Stimulated activated CD8-positive, alpha-beta memory T cell treated with anti-CD3 and anti-CD28 coated beads, Interleukin-15, amount 100 ng/mL, for 1 hour (primary cell): ENCODE measurements at regions not wholly inside any gene's neighbourhood (a gene's known extent, or its start where the extent isn't known, plus 50 kb on each side); places are given as distances from the start of the nearest gene placed in this dataset.

Source experiments
- DNase-seq: peaks from one replicate; pipeline ENCODE4 v3.0.0-alpha.2; 2020; ENCODE audit warnings: low read depth

DNA sequence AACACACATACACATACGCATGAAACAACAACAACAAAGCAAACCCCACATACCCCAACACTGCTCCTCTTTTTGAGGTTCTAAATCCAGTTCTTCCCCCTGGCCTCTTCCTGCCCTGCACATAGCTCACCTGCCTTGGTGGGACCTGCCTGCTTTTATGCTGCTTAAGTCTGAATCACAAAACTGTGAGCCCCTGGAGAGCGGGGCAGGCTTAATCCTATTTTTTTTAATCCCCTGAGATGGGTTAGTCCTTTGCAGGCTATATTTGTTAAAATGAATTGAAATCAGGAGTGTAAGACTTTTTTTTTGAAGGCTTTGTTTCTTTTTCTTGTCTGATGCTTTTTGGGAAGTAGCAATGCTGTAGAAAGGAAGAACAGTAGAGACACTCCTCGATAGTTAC, 84.6 kb upstream of the MAX start:
- no peak for DNase-seq

DNA sequence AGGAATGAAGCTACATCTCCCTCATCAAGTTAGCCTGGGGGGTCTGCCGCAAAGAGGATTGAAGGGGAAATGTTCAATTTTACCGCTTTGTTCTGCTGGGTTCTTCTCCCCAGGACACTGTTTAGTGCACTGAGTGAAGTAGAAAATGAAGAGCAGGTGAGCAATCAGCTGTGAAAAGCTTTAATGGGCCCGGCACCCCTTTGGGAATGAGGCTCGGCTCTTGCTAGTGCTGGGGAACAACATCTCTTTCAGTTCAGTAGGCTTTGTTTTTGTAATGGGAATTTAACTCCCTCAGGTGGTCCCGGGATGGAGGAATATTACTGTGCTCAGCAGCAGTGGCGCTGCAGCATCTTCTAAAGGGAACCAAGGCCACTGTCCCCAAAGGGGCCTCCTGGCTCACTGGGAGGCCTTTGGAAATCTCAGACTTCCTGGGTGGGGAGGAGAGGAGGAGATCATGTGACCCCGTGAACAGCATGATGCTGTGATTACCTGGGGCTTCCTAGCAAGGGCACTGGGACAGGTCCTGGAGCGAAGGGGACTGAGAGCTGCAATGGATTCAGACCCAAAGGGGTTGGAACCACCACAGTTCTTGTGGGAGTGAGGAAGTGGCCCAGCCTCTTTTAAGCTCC, 85.2 kb upstream of the MAX start:
- DNase-seq: no peak

DNA sequence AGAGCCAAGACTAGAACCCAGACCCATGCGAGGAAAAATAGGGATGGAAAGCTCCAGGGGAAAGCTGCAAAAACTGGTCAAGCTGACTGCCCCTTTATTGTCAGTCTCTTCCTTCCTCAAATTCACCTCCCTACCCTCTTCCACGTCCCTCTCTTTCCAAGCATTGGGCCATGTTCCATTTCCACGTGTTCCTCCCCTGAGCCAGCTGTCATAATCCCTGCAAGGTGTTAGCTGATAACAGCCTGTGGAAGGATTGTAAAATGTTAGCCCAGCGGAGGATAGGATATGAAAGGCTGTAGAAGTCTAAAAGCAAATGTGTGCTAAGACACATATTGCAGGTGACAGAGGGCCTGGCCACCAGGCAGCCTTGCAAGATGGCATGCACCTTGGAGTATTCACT, 88.0 kb upstream of the MAX start:
- DNase-seq: no peak

DNA sequence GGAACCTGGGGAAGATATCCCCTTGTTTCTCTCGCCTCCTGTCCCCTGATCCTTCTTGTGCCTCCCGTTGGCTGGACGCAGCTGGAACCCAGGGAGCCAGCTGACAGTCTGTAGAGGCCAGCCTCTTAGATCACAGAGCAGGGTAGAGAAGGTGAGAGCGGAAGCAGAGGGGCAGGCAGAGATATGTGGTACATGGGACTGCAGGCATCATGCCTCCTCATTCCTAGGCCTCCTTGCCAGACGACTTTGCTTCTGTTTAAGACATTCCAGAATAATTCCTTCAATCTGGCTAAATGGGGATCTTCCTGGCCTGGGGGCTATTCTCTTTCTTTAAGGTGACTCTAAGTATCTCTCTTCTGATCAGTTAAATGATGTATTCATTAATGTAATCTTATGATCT, 89.4 kb upstream of the MAX start:
- DNase-seq: no peak

DNA sequence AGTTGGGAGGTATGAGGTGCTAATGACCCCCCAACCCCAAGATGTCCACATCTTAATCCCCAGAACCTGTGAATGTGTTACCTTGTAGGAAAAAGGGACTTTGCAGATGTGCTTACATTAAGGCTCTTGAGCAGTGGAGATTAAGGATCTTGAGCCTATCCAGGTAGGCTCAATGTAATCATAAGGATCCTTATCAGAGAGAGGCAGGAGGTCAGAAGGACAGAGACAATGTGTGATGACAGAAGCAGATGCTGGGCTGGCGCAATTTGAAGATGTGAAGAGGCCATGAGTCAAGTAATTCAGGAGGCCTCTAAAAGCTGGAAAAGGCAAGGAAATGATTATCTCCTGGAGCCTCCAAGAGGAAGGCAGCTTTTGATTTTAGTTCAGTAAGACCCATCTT, 90.4 kb upstream of the MAX start:
- no peak for DNase-seq

DNA sequence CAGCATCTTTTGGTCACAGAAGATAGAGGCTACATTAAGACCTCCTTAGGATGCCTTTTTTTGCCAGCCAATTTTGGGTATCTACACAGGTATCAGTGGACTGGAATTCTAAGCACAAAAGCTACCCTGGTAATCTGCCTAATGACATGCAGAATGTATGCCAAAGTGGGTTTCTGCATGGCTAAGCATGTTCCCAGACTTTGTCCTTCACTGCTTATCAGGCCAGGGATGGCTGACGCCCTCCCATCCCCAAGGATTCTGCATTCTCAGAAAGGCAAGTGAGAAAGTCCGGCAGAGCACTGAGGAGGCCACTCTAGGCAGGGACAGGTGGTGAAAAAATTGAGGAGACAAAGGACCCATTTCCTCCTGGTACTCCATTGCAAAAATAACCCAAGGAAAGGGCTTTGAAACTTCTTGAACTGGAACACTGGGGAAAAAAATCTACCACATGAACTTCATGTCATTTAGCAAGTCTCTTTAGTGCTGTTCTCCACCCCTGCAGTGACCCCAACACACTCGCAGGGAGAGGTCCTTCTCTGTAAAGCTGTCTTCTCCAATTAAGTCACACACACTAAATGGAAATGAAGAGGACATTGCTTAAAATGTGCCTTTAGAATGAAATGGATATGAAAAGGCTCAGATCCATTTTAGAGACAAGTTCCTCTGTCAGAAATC, 91.7 kb upstream of the MAX start:
- no peak for DNase-seq

DNA sequence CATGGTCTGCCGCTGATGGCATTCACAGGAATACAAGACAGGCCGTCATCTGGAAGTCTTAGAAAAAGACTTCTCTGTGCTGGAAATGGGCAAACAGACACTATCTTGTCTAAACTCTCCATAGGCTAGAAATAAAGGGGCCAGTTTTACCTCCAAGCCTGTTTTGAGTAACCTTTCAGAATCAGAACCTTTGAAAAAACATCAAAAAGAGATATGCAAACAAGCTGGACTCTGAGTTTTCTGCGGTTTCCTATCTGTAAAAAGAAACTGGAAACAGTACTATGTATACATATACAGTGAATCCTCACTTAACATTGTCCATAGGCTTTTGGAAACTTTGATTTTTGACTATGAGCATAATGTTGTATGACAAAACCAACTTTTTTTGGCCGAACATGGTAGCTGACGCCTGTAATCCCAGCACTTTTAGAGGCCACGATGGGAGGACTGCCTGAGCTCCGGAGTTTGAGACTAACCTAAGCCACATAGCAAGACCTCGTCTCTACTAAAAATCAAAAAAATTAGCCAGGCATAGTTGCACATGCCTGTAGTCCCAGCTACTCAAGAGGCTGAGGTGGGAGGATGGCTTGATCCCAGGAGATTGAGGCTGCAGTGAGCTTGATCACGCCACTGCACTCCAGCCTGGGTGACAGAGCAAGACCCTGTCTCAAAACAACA, 92.9 kb upstream of the MAX start:
- no peak for DNase-seq

DNA sequence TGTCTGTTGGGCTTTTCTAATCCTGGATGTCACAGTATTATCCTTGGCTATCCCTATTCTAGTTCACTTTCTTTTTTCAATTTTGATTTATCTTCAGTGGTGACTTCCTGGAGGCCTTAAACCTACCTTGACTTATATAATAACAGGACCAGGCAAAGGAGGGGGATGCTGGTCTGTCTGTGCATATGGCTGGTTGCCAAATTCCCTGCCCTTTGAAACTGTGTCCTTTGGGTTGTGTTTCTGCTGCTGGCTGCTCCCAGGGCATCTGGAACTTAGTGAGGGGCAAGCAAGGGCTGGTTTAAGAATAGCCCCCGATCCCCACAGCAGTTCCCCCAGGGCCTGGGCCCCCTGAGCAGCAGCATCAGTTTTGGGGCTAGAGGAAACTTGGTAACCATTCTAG, 96.0 kb upstream of the MAX start:
- DNase-seq: no peak

DNA sequence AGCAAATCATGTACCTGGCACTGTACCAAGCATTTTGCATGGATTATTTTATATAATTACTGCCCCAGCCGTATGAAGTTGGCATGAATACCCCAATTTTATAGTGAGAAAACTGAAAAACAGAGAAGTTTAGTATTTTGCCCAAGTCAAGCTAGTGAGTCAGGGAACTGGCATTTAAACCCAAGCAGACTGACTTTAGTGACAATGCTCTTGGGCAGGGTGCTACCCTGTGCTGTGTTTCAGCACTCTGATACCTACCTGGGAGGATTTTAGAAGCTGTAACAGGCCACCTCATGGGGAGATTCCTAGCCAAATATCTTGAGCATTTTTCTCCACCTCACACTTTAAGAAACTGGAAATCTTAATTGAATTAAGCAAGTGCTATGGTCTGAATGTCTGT, 98.1 kb upstream of the MAX start:
- no peak for DNase-seq

DNA sequence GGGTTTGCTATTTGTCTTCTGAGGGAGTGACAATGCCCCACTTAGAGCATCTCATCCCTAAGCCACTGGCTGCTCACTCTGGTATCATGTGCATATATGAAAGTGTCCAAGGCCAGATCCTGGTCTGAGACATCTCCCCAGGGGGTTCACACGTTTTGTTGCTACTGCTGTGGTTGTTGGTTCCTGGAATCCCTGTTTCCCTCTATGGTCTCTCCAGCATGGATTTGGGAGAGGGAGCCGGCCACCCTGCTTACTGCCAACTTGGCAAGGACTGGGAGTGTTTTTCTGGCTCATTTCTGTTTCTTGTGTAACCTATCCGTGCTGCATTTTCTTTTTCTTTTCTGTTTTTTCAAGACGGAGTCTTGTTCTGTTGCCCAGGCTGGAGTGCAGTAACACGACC, 101.3 kb upstream of the MAX start:
- DNase-seq: no peak

DNA sequence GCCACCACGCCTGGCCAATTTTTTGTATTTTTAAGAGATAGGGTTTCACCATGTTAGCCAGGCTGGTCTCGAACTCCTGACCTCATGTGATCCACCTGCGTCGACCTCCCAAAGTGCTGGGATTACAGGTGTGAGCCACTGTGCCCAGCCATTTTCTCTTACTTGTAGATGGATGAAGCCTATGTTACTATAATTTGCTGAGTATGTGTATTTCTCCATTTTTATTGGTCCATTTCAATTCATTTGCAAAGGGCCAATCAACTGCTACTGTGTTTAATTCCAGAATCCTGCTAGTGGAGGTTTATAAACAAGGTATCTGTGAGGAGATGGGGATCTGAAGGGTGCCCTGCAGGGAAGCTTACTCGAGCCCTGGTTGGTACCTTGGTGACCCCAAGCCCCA, 101.7 kb upstream of the MAX start:
- no peak for DNase-seq

DNA sequence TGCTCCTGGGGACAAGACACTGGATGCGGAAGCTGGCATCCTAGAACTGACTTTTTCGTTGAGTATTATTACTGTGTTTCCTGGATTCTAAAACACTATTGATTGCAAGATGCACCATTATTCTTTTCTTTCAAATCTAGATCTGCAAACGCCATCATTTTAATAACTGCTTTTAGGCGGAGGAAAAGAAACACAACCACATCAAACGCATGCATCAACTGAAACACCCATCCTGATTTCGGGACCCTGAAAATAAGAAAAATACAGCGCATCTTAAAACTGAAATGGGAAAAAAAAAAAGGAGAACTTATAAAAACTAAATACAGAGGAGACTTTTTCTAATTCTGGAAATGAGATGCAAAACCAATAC, 103.7 kb upstream of the MAX start:
- DNase-seq: no peak

DNA sequence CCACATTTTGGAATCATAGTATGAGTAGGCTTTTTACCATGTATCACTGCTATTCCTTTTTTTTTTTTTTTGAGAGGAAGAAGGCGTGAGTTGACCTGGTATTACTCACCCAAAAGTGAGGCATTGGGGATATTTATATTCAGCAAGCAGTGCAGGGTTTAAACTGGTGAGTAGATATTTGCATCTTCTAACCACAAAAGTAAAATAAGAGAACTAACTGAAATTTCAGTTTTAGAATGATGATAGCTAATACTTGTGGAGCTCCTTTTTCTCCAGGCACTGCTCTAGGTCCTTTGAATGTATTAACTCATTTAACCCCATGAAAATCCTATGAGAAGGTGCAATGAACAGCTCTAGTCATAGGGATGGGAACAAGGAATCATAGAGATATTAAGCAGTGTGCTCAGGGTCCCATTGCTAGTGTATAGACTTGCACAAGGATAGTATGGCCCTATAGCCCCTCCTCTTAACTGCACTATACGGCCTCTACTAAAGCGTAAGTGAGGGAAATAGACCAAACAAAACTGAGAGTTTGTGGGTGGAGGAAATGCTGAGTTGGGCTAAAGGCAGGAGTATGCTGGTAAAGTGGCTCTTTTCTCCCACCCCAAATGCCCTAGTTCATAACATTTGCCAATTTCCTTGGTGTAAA, 104.3 kb upstream of the MAX start:
- DNase-seq: no peak

DNA sequence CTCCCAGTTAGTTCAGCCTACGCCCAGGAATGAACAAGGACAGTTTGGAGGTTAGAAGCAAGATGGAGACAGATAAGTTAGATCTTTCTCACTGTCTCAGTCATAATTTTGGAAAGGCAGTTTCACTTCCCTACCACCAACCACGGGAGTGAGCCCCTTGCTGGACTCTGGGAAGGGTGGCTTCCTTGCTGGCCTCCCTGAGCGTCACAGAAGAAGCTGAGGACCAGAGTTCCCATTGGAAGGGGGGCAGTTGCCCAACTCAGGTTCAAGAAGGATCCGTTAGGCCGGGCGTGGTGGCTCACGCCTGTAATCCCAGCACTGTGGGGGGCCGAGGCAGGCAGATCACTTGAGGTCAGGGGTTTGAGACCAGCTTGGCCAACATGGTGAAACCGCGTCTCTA, 106.2 kb upstream of the MAX start:
- DNase-seq: no peak

DNA sequence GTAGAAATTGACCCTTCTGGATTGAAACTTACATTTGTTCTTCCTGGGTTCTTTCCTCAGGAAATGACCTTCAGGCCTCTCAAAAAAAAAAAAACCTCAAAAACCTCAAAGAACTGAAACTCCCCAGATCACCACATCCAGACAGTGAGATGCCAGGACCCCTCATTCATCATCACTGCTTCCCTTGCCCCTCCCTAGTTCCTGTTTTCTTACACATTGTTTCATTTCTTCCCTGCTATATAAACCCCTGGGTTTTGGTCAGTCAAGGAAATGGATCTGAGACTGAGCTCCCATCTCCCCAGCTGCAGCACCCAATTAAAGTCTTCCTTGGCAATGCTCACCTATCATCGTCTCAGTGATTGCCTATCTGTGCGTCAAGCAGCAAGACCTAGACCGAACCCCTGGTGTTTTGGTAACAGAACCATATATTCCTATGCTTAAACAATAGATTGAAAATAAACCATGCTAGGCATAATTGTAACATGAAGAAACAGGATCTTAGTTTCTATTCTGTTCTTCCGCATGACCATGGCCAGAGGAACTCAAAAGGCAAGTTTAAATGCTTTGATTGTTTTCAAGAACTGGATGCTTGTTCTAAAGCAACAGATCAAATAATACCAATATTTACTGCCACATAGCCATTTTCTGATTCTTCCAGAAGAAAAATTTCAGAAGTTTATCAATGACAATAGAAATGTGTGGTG, 108.0 kb upstream of the MAX start:
- DNase-seq: no peak

DNA sequence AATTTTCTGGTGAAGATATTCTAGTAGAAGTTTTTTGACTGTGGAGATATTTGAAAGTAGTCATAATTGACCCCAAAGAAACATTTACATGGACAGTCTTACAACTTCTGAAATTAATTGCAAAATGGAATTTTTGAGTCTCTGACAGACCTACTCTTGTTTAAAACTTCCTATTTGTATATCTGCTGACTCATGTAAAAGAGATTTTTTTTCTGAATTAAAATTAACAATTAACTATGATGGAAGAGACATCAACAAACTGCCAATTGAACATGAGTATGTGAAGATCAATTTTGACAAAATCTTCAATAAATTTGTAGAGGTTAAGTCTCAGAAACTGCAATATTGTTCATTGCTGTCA, 108.5 kb upstream of the MAX start:
- DNase-seq: no peak

DNA sequence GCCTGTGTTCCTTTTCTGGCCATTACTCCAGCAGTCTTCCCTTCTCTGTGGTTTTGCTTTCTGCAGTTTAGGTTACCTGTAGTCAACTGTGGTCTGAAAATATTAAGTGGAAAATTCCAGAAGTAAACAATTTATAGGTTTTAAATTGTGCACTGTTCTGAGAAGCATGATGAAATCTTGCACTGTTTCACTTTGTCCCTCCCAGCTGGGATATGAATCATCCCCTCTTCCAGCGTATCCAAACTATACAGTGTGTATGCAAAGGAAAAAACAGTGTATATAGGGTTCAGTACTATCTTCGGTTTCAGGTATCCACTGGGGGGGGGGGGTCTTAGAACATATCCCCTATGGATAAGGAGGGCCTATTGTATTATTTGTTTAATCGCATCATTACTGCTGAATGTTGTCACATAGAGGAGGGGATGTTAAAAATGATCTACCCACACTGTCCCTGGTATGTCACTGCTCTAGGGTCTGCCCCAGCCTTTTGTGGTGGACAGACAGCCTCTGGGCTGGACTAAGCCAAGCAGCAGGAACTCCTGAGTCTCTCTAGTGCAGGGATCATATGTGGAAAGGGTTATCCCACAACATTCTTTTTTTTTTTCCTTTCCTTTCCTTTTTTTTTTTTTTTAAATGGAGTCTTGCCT, 109.1 kb upstream of the MAX start:
- no peak for DNase-seq

DNA sequence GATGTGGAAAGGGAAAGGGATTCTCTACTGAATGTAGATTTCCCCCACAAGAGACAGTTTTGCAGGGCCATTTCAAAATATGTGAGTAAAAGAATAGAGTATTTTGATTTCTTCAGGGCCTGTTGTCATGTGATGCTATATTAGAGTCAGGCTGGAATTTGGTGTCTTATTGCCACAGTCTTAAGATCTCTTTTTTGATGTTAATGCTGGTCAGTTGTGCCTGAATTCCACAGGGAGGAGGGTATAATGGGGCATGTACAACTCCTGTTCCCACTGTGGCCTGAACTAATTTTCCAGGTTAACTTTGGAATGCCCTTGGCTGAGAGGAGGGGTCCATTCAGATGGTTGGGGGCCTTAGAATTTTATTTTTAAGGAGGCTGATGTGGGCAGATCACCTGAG, 111.0 kb upstream of the MAX start:
- no peak for DNase-seq

DNA sequence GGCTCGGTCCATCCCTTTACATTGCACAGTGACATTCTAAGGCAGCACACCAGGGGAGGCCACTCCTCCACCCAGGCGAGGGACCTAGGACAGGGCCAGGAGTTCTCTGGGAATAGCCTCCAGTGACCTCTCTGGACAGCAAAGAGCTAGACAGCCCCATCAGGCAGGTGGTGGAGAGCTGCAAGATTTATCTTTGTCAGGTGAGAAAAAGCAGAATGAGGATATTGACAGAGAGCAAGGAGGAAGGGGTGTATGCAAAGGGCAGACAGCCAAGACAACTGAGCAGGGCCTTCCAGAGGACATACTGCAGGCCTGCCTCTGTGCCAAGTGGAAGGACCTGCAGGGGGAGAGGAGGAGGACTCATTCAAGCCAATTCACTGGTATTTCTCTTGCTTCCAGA, 112.4 kb upstream of the MAX start:
- DNase-seq: no peak

DNA sequence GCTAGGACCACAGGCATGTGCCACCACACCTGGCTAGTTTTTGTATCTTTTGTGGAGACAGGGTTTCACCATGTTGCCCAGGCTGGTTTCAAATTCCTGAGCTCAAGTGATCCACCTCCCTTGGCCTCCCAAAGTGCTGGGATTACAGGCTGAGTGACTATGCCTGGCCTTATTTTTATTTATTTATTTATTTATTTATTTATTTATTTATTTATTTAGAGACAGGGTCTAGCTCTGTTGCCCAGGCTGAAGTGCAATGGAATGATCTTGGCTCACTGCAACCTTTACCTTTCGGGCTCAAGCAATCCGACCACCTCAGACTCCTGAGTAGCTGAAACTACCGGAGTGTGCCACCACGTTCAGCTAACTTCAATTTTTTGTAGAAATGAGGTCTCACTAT, 117.0 kb upstream of the MAX start:
- DNase-seq: no peak

DNA sequence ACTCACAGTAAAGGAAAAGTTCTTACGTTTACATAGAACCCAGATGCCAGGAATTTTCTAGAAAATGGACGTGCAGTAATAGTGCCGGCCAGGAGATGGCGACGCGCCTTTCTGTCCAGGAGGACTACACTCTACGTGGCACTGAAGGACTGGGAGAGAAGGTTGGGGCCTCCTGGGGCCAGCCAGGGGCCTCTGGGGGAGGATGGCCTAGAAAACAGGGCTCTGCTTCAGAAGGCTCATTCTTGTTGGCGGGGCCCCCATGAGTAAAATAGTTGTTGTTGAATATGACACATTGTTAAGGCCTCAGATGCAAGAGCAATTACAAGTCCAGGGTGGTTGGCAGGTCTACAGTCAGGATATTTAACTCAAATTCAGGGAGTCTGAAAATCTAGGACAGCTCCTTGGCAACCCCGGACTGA, 120.1 kb upstream of the MAX start:
- DNase-seq: peak; percentile 31

DNA sequence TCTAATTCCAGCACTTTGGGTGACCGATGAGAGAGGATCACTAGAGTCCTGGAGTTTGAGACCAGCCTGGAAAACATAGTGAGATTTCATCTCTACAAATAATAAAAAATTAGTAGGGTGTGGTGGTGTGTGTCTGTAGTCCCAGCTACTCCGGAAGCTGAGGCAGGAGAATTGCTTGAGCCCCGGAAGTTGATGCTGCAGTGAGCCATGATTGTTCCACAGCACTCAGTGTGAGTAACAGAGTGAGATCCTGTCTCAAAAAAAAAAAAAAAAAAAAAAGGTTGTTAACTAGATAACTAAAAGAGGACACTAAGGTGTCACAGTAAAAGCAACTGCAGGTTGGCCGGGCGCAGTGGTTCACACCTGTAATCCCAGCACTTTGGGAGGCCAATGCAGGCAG, 121.3 kb upstream of the MAX start:
- no peak for DNase-seq
